Sigmoid colon (tissue), 6 donors: ENCODE measurements at regions not wholly inside any gene's neighbourhood (a gene's known extent, or its start where the extent isn't known, plus 50 kb on each side); places are given as distances from the start of the nearest gene placed in this dataset.

Experiments
- DNase-seq: peaks from one replicate; pipeline ENCODE4 v3.0.0-alpha.2; 2019
- H3K27ac ChIP-seq, 4 donors: fragments of 200-600 bp; sonication (generic); one replicate each; pipeline ENCODE4 v1.5.1; 2016 to 2019; ENCODE audit warnings: mild to moderate bottlenecking in 1 of 4
- H3K27me3 ChIP-seq, 3 donors: fragments of 200-600 bp; sonication (generic); one replicate each; pipeline ENCODE4 v1.5.1; 2019; ENCODE audit warnings: mild to moderate bottlenecking in 1 of 3
- H3K36me3 ChIP-seq, 4 donors: fragments of 200-600 bp; sonication (generic); one replicate each; pipeline ENCODE4 v1.5.1; 2016 to 2019
- H3K4me1 ChIP-seq, 4 donors: fragments of 200-600 bp; sonication (generic); one replicate each; pipeline ENCODE4 v1.5.1; 2017 to 2019
- H3K4me3 ChIP-seq, 4 donors: fragments of 200-600 bp; sonication (generic); one replicate each; pipeline ENCODE4 v1.5.1; 2017 to 2019; ENCODE audit warnings: mild to moderate bottlenecking in 2 of 4, moderate library complexity in 1 of 4
- H3K9me3 ChIP-seq, 4 donors: fragments of 200-600 bp in 3 of 4; sonication (generic) in 3 of 4; one replicate each; pipeline versions ENCODE4 v1.5.1 to v1.6.1; 2013 to 2019
- CTCF ChIP-seq, 4 experiments: fragments of 450-650 bp in 3 of 4; fragments of 200-600 bp in 1 of 4; IDR thresholded peaks; one replicate each; pipeline ENCODE4 v1.5.1; 2016 to 2019; ENCODE audit warnings: antibody characterized with exemption in 4 of 4, mild to moderate bottlenecking in 3 of 4, moderate library complexity in 2 of 4
- EP300 ChIP-seq, 4 donors: sonication (generic); formaldehyde crosslinking; IDR thresholded peaks; one replicate each; pipeline ENCODE4 v1.6.1; 2017; ENCODE audit warnings: antibody characterized with exemption in 4 of 4
- POLR2A ChIP-seq, 2 donors: fragments of 450-650 bp; IDR thresholded peaks; one replicate each; pipeline ENCODE4 v1.6.1; 2016; ENCODE audit warnings: antibody characterized with exemption in 2 of 2, mild to moderate bottlenecking in 2 of 2, moderate library complexity in 2 of 2
- POLR2AphosphoS5 ChIP-seq, 4 donors: sonication (generic); formaldehyde crosslinking; IDR thresholded peaks; one replicate each; pipeline ENCODE4 v1.6.1; 2017; ENCODE audit warnings: antibody characterized with exemption in 4 of 4
- WGBS, 2 donors: extraction: QIAGEN DNeasy Blood & Tissue Kit; methylation state at CpG; one replicate each; pipeline ENCODE4 v1.1.7; 2013; 5-methylcytosine and 5-hydroxymethylcytosine counted together
- intact Hi-C: fragments of 100-400 bp; cut with DNase I; formaldehyde crosslinking; loops from one replicate; pipeline ENCODE4 v1.15.1; 2023
- donor health status: healthy with polysubstance abuse.
- donor health status: healthy.

- Histone ChIP-seq H3K4me3 (no peak overlapping the region), H3K27me3 (no peaks in the 10 kb centered on the region), H3K27ac (no peak overlapping the region), H3K36me3 (no peaks in the 10 kb centered on the region), H3K4me1 (no peaks in the 10 kb centered on the region), H3K9me3 (no peaks in the 10 kb centered on the region)
- no peak for TF ChIP-seq EP300 (IDR thresholded peaks at IDR 0.05)
- TF ChIP-seq POLR2AphosphoS5 (IDR thresholded peaks at IDR 0.05), result no peak
- no peak for TF ChIP-seq CTCF (IDR thresholded peaks at IDR 0.05)
- intact Hi-C loops, result no loop called here
- 84 to 90% methylated on average over 2 of the region's 2 CpGs for WGBS, 2 donors
- DNase-seq, result no peak
These were observed 442.7 kb upstream of the NOVA1 start for GRCh38 chr14:27040552-27040951.

- TF ChIP-seq EP300 (IDR thresholded peaks at IDR 0.05), result no peak
- intact Hi-C loops, result no loop called here
- no peaks in the 10 kb centered on the region for H3K36me3 ChIP-seq
- WGBS, 2 donors, result 81 to 86% methylated on average over 3 of the region's 3 CpGs
- no peaks in the 10 kb centered on the region for H3K27me3 ChIP-seq
- H3K4me1 ChIP-seq, result no peaks in the 10 kb centered on the region
- H3K27ac ChIP-seq, result no peak overlapping the region
- H3K4me3 ChIP-seq, result no peak overlapping the region
- no peaks in the 10 kb centered on the region for H3K9me3 ChIP-seq
- no peak for DNase-seq
These were observed 451.9 kb upstream of the NOVA1 start for GRCh38 chr14:27049701-27050100.

- H3K27me3 ChIP-seq, result no peaks in the 10 kb centered on the region
These were observed 452.4 kb upstream of the NOVA1 start for GRCh38 chr14:27050208-27050607.

GRCh38 chr14:27056586-27056985 is 458.8 kb upstream of the NOVA1 start:
- intact Hi-C loops, result no loop called here
- WGBS, 2 donors, result 68 to 81% methylated on average over 1 of the region's 1 CpG
- no peaks in the 10 kb centered on the region for H3K4me1 ChIP-seq
- no peaks in the 10 kb centered on the region for H3K27me3 ChIP-seq
- H3K9me3 ChIP-seq, result no peaks in the 10 kb centered on the region
- no peak overlapping the region for H3K4me3 ChIP-seq
- no peaks in the 10 kb centered on the region for H3K36me3 ChIP-seq
- no peak for DNase-seq
- TF ChIP-seq CTCF (IDR thresholded peaks at IDR 0.05), result no peak
- no peak for TF ChIP-seq EP300 (IDR thresholded peaks at IDR 0.05)
- H3K27ac ChIP-seq, result no peak overlapping the region

More at GRCh38 chr14:27050208-27050607, 452.4 kb upstream of the NOVA1 start:
- no peaks in the 10 kb centered on the region for H3K36me3 ChIP-seq
- intact Hi-C loops, result no loop called here
- H3K4me3 ChIP-seq, result no peak overlapping the region
- DNase-seq, result no peak
- H3K4me1 ChIP-seq, result no peaks in the 10 kb centered on the region
- TF ChIP-seq EP300 (IDR thresholded peaks at IDR 0.05) (no peak), POLR2A (IDR thresholded peaks at IDR 0.05) (no peak), CTCF (IDR thresholded peaks at IDR 0.05) (no peak), POLR2AphosphoS5 (IDR thresholded peaks at IDR 0.05) (no peak)
- H3K9me3 ChIP-seq, result no peaks in the 10 kb centered on the region
- H3K27ac ChIP-seq, result no peak overlapping the region

GRCh38 chr14:27061299-27061698 is 463.5 kb upstream of the NOVA1 start:
- Histone ChIP-seq H3K9me3 (no peaks in the 10 kb centered on the region), H3K4me1 (no peaks in the 10 kb centered on the region), H3K36me3 (no peaks in the 10 kb centered on the region), H3K27ac (no peak overlapping the region), H3K4me3 (no peak overlapping the region), H3K27me3 (no peaks in the 10 kb centered on the region)
- intact Hi-C loops, result no loop called here
- no peak for DNase-seq
- 81 to 95% methylated on average over 2 of the region's 2 CpGs for WGBS, 2 donors
- TF ChIP-seq EP300 (IDR thresholded peaks at IDR 0.05), result no peak
- no peak for TF ChIP-seq POLR2AphosphoS5 (IDR thresholded peaks at IDR 0.05)
- no peak for TF ChIP-seq CTCF (IDR thresholded peaks at IDR 0.05)
- TF ChIP-seq POLR2A (IDR thresholded peaks at IDR 0.05), result no peak
